ENCODE measurements at regions not wholly inside any gene's neighbourhood (a gene's known extent, or its start where the extent isn't known, plus 50 kb on each side); places are given as distances from the start of the nearest gene placed in this dataset.

DNA sequence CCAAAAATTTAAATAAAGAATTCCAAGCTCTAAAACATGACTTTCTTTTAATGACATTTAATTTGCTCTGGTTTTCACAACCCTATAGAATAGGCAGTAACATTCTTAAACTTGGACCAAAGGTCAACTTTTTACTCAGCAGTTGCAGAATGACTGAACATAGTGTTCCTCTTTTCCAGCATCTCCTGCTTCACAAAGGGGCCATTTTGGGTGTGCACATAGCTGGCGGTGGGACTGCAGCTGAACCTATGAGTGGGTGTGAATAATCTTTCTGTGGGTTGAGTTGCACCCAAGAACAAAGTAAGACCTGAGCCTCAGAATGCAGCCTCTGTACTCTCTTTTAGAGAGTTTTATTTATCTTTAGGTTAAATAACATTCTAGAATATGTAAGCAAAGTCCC lies 96.9 kb upstream of the HAPLN1 start:
- H3K14ac ChIP-seq (ENCODE audit: insufficient read length), result no peak overlapping the region
- no peak overlapping the region for H3K4me2 ChIP-seq (ENCODE audit: insufficient read depth in 1 of 2, low read depth in 2 of 2, low read length in 2 of 2)
- no peak overlapping the region for H3K18ac ChIP-seq (ENCODE audit: extremely low read depth, low read length)
- H3K23ac ChIP-seq (ENCODE audit: insufficient read length), result no peak overlapping the region
- no peak overlapping the region for H3K9ac ChIP-seq (replicated peaks in 1 of 4; ENCODE audit: extremely low read depth in 1 of 4, low read depth in 3 of 4, low read length in 3 of 4)
- 43% methylated on average over 1 of the region's 1 CpG; no CpG with 5 or more reads in 1 of the 2 experiments for WGBS, 2 experiments (ENCODE audit: extremely low coverage in 1 of 2, insufficient coverage in 1 of 2, insufficient read length in 1 of 2, insufficient replicate concordance in 2 of 2, low coverage in 1 of 2, low lambda C conversion rate in 2 of 2, missing lambda C conversion rate in 1 of 2)
- H3K9me3 ChIP-seq (ENCODE audit: insufficient read depth in 2 of 2, low read depth in 1 of 2, low read length in 1 of 2), result no peaks in the 10 kb centered on the region
- ChIA-PET POLR2A (ENCODE audit: partially characterized antibody) (no interaction called here), CTCF (ENCODE audit: partially characterized antibody) (no interaction called here)
- H3K4ac ChIP-seq (replicated peaks; ENCODE audit: insufficient read length, low read depth, low read length), result no peak overlapping the region
- H4K91ac ChIP-seq (replicated peaks; ENCODE audit: insufficient read length, low read length), result no peak overlapping the region
- no peaks in the 10 kb centered on the region for H4K20me1 ChIP-seq (replicated peaks in 1 of 2; ENCODE audit: control insufficient read depth in 1 of 2, insufficient read depth in 2 of 2, low read length in 2 of 2)
- H3K79me2 ChIP-seq (ENCODE audit: control insufficient read depth in 1 of 2, insufficient read depth in 2 of 2, low read length in 2 of 2), result no peaks in the 10 kb centered on the region
- no peak overlapping the region for H3K4me3 ChIP-seq (ENCODE audit: extremely low read depth in 1 of 4, insufficient read depth in 2 of 4, low read depth in 3 of 4, low read length in 4 of 4)
- H2BK5ac ChIP-seq (ENCODE audit: low read depth, low read length), result no peak overlapping the region
- no peak overlapping the region for H2BK120ac ChIP-seq (replicated peaks; ENCODE audit: low read depth, low read length)
- no peaks in the 10 kb centered on the region for H3K23me2 ChIP-seq (ENCODE audit: low read depth, low read length)
- H3K56ac ChIP-seq (replicated peaks; ENCODE audit: insufficient read length, low read depth, low read length), result no peak overlapping the region
- no peak overlapping the region for H2BK20ac ChIP-seq (ENCODE audit: low read length)
- H2BK12ac ChIP-seq (ENCODE audit: low read depth, low read length), result no peak overlapping the region
- no peaks in the 10 kb centered on the region for H3K27me3 ChIP-seq (replicated peaks in 1 of 4; ENCODE audit: control insufficient read depth in 3 of 4, extremely low read depth in 1 of 4, insufficient read depth in 3 of 4, low read length in 3 of 4)
- TF ChIP-seq TAF7 (optimal IDR thresholded peaks at IDR 0.05; ENCODE audit: borderline replicate concordance, low read depth, low read length) (no peak), SUZ12 (IDR thresholded peaks at IDR 0.05; ENCODE audit: low read length) (no peak), BACH1 (IDR thresholded peaks at IDR 0.05; ENCODE audit: low read length) (no peak), JUND (IDR thresholded peaks at IDR 0.05; ENCODE audit: low read length) (no peak), EZH2 (IDR thresholded peaks at IDR 0.05; ENCODE audit: low read depth, low read length, severe bottlenecking) (no peak), TAF1 (IDR thresholded peaks at IDR 0.05; ENCODE audit: low read depth, low read length) (no peak), CHD2 (IDR thresholded peaks at IDR 0.05; ENCODE audit: low read length) (no peak), SRF (IDR thresholded peaks at IDR 0.05; ENCODE audit: low read depth, low read length) (no peak), SIX5 (IDR thresholded peaks at IDR 0.05; ENCODE audit: low read depth, low read length) (no peak), SAP30 (IDR thresholded peaks at IDR 0.05; ENCODE audit: insufficient read depth, insufficient replicate concordance, low read length) (no peak), NRF1 (IDR thresholded peaks at IDR 0.05; ENCODE audit: low read depth, low read length) (no peak)
- no peak overlapping the region for H2BK15ac ChIP-seq (ENCODE audit: low read length)
- H4K8ac ChIP-seq (ENCODE audit: extremely low read depth, insufficient read depth, low read length), result no peak overlapping the region
- H2AFZ ChIP-seq (ENCODE audit: low read length), result no peak overlapping the region
- no peak overlapping the region for H2AK5ac ChIP-seq (ENCODE audit: low read depth, low read length)
- DNase-seq (ENCODE audit: low read depth in 1 of 2, low spot score in 2 of 2) (no peak), FAIRE-seq (no peak)
- no peaks in the 10 kb centered on the region for H3K4me1 ChIP-seq (replicated peaks in 1 of 4; ENCODE audit: control insufficient read depth in 3 of 4, insufficient read depth in 4 of 4, low read length in 3 of 4)
- H3K27ac ChIP-seq (ENCODE audit: low read depth, low read length), result no peak overlapping the region
- no peaks in the 10 kb centered on the region for H3K79me1 ChIP-seq (ENCODE audit: low read depth, low read length)
- H3K36me3 ChIP-seq (ENCODE audit: control insufficient read depth in 2 of 4, insufficient read depth in 4 of 4, low read length in 3 of 4), result no peaks in the 10 kb centered on the region
- H4K5ac ChIP-seq (ENCODE audit: insufficient read length, low read depth, low read length), result no peak overlapping the region
